HepG2 (cell line): ENCODE measurements at regions not wholly inside any gene's neighbourhood (a gene's known extent, or its start where the extent isn't known, plus 50 kb on each side); places are given as distances from the start of the nearest gene placed in this dataset.

ENCODE experiments used
- ATAC-seq: fragments of 200-7000 bp; cut with Tn5 transposase; 3 replicates; pipeline ENCODE4 v1.9.1; 2020; ENCODE audit warnings: mild to moderate bottlenecking, moderate library complexity
- BruUV-seq: library from RNA; stranded (reverse); fragments of 400-500 nt; replicated peaks from 2 replicates; lab custom pipeline; 2021; lab: Mats Ljungman, UMichigan
- CTCF ChIA-PET: fragments of 300-600 bp; formaldehyde crosslinking; extraction: SDS; loops from one replicate; lab custom pipeline; 2021; ENCODE audit warnings: low total read pairs, inconsistent platforms, low intra/inter-chr PET ratio; lab: Yijun Ruan, JAX
- POLR2A ChIA-PET: fragments of 350-600 bp; sonication (Branson Sonifier 250); formaldehyde crosslinking; loops from one replicate; lab custom pipeline; 2020; ENCODE audit warnings: antibody characterized with exemption, inconsistent platforms; lab: Yijun Ruan, JAX
- DNase-seq: peaks from one replicate; pipeline ENCODE4 v3.0.0-alpha.2; 2015; ENCODE audit warnings: low spot score
- FAIRE-seq: peaks from 3 replicates; lab custom pipeline; 2011; peaks lifted over from hg19 to GRCh38; lab: Jason Lieb, UNC
- H2AFZ ChIP-seq: one replicate; pipeline ENCODE4 v1.6.1; 2011; ENCODE audit warnings: low read length, inconsistent platforms
- H3K27ac ChIP-seq: fragments of 300-600 bp; 3 replicates; pipeline ENCODE4 v1.8.0; 2011; ENCODE audit warnings: mixed run types, mild to moderate bottlenecking, mixed read lengths, low read length, inconsistent platforms; ENCODE audit not compliant: insufficient read depth; ENCODE audit errors: extremely low read length
- H3K27me3 ChIP-seq, 2 experiments: fragments of 200-600 bp in 1 of 2; 2 replicates in 1 of 2; 3 replicates in 1 of 2; pipeline versions ENCODE4 v1.6.0 to v1.8.0; 2011; ENCODE audit warnings: low read length in 2 of 2, mild to moderate bottlenecking in 2 of 2, moderate library complexity in 2 of 2, inconsistent platforms in 1 of 2; ENCODE audit not compliant: insufficient read depth in 2 of 2, control insufficient read depth in 1 of 2
- H3K36me3 ChIP-seq, 2 experiments: fragments of 200-600 bp in 1 of 2; replicated peaks in 1 of 2; 2 replicates in 1 of 2; 3 replicates in 1 of 2; pipeline versions ENCODE4 v1.5.1 to v1.8.0; 2011; ENCODE audit warnings: low read length in 2 of 2, inconsistent platforms in 1 of 2; ENCODE audit not compliant: insufficient read depth in 2 of 2, control insufficient read depth in 1 of 2
- H3K4me1 ChIP-seq: 2 replicates; pipeline ENCODE4 v1.5.1; 2012; ENCODE audit warnings: low read length, inconsistent platforms; ENCODE audit not compliant: insufficient read depth
- H3K4me2 ChIP-seq: 2 replicates; pipeline ENCODE4 v1.6.0; 2011; ENCODE audit warnings: low read depth, low read length, inconsistent platforms
- H3K4me3 ChIP-seq, 3 experiments: fragments of 200-600 bp in 1 of 3; sonication (generic), shearing (Covaris generic) in 1 of 3; replicated peaks in 1 of 3; 2 replicates each; pipeline ENCODE4 v1.5.1; 2011 to 2016; ENCODE audit warnings: low read length in 3 of 3, inconsistent platforms in 2 of 3, low read depth in 2 of 3, mild to moderate bottlenecking in 2 of 3, control low read depth in 1 of 3, mixed read lengths in 1 of 3; ENCODE audit not compliant: insufficient read depth in 1 of 3
- H3K79me2 ChIP-seq: one replicate; pipeline ENCODE4 v1.6.1; 2011; ENCODE audit warnings: low read length, inconsistent platforms; ENCODE audit not compliant: insufficient read depth
- H3K9ac ChIP-seq: 2 replicates; pipeline ENCODE4 v1.6.0; 2011; ENCODE audit warnings: mild to moderate bottlenecking, low read depth, low read length, inconsistent platforms; ENCODE audit not compliant: insufficient read depth
- H3K9me3 ChIP-seq: 2 replicates; pipeline ENCODE4 v1.5.1; 2012; ENCODE audit warnings: mild to moderate bottlenecking, low read length
- H4K20me1 ChIP-seq: 2 replicates; pipeline ENCODE4 v1.6.0; 2011; ENCODE audit warnings: inconsistent platforms, mild to moderate bottlenecking, low read length, moderate library complexity; ENCODE audit not compliant: insufficient read depth
- CCAR2 ChIP-seq: fragments of 200-400 bp; formaldehyde crosslinking; optimal IDR thresholded peaks from 2 replicates; pipeline ENCODE3; 2018; ENCODE audit warnings: low read depth, mild to moderate bottlenecking, low read length, moderate library complexity
- CEBPG ChIP-seq: IDR thresholded peaks from 2 replicates; pipeline ENCODE4 v1.6.1; 2016
- CREB1 ChIP-seq, 2 experiments: fragments of 450-650 bp in 1 of 2; IDR thresholded peaks; 2 replicates each; pipeline ENCODE4 v1.6.1; 2016 to 2017; ENCODE audit warnings: control low read depth in 1 of 2, mild to moderate bottlenecking in 1 of 2, missing compliant biosample characterization in 1 of 2, missing genetic modification characterization in 1 of 2
- CREBL2 ChIP-seq: sonication (generic); formaldehyde crosslinking; IDR thresholded peaks from 2 replicates; pipeline ENCODE4 v1.8.1; 2023; ENCODE audit warnings: missing genetic modification reagents, mild to moderate bottlenecking, borderline replicate concordance
- FOXA3 ChIP-seq: IDR thresholded peaks from 2 replicates; pipeline ENCODE4 v1.6.1; 2016; ENCODE audit warnings: missing genetic modification reagents, missing compliant biosample characterization
- FOXM1 ChIP-seq: sonication (generic); formaldehyde crosslinking; IDR thresholded peaks from 2 replicates; pipeline ENCODE4 v1.5.0; 2020; ENCODE audit warnings: missing genetic modification reagents
- GLMP ChIP-seq: sonication (generic); formaldehyde crosslinking; IDR thresholded peaks from 2 replicates; pipeline ENCODE4 v1.9.0; 2021; ENCODE audit warnings: missing genetic modification reagents, mild to moderate bottlenecking, borderline replicate concordance
- KDM5B ChIP-seq: sonication (generic); formaldehyde crosslinking; IDR thresholded peaks from 2 replicates; pipeline ENCODE4 v1.4.0; 2020; ENCODE audit warnings: missing genetic modification reagents, mild to moderate bottlenecking, borderline replicate concordance
- MTA1 ChIP-seq: sonication (generic); formaldehyde crosslinking; IDR thresholded peaks from 2 replicates; pipeline ENCODE4 v1.4.0; 2020; ENCODE audit warnings: missing genetic modification reagents, mild to moderate bottlenecking, borderline replicate concordance
- RFX3 ChIP-seq: IDR thresholded peaks from 2 replicates; pipeline ENCODE4 v1.6.1; 2016; ENCODE audit warnings: missing biosample characterization, missing genetic modification reagents
- TBX2 ChIP-seq: sonication (generic); formaldehyde crosslinking; IDR thresholded peaks from 2 replicates; pipeline ENCODE4 v1.5.0; 2020; ENCODE audit warnings: missing genetic modification reagents, mild to moderate bottlenecking, borderline replicate concordance
- XBP1 ChIP-seq: sonication (generic); formaldehyde crosslinking; IDR thresholded peaks from 2 replicates; pipeline ENCODE4 v1.5.0; 2020; ENCODE audit warnings: missing genetic modification reagents
- YY1 ChIP-seq: IDR thresholded peaks from 2 replicates; pipeline ENCODE4 v1.6.1; 2011; ENCODE audit warnings: low read length, low read depth, moderate library complexity, mild to moderate bottlenecking; ENCODE audit not compliant: insufficient read depth, insufficient replicate concordance
- ZKSCAN8 ChIP-seq: IDR thresholded peaks from 2 replicates; pipeline ENCODE4 v1.6.1; 2016; ENCODE audit warnings: borderline replicate concordance, missing genetic modification reagents, missing compliant biosample characterization
- ZMAT5 ChIP-seq: sonication (generic); formaldehyde crosslinking; IDR thresholded peaks from 2 replicates; pipeline ENCODE4 v1.5.0; 2020; ENCODE audit warnings: mild to moderate bottlenecking, low read depth, missing genetic modification reagents, borderline replicate concordance
- ZNF562 ChIP-seq: sonication (generic); formaldehyde crosslinking; IDR thresholded peaks from 2 replicates; pipeline ENCODE4 v1.8.0; 2022; ENCODE audit warnings: missing genetic modification reagents, borderline replicate concordance
- ZNF704 ChIP-seq: sonication (generic); formaldehyde crosslinking; IDR thresholded peaks from 2 replicates; pipeline ENCODE4 v1.8.1; 2023; ENCODE audit warnings: mild to moderate bottlenecking, inconsistent platforms, moderate library complexity, missing genetic modification reagents, borderline replicate concordance
- ZSCAN9 ChIP-seq: IDR thresholded peaks from 2 replicates; pipeline ENCODE4 v1.6.1; 2016; ENCODE audit warnings: borderline replicate concordance
- ZUFSP ChIP-seq: sonication (generic); formaldehyde crosslinking; IDR thresholded peaks from 2 replicates; pipeline ENCODE4 v1.9.0; 2021; ENCODE audit warnings: missing genetic modification reagents, mild to moderate bottlenecking, borderline replicate concordance
- WGBS: methylation state at CpG from one replicate; pipeline ENCODE4 v1.1.6; 2017; ENCODE audit warnings: low lambda C conversion rate; 5-methylcytosine and 5-hydroxymethylcytosine counted together
- in situ Hi-C: cut with HindIII; loops from 2 replicates; pipeline ENCODE4 v1.10.0; 2017; ENCODE audit warnings: low pct_unique_long_range_greater_than_20kb; ENCODE audit not compliant: extremely low pct_ligation_motif_present
- intact Hi-C: fragments of 100-400 bp; cut with micrococcal nuclease; formaldehyde crosslinking; loops from one replicate; pipeline ENCODE4 v1.10.0; 2022; ENCODE audit not compliant: unreplicated experiment

- TF ChIP-seq ZUFSP (CRISPR knock-in tag) (no peak), KDM5B (no peak), ZSCAN9 (CRISPR knock-in tag) (no peak), CREBL2 (CRISPR knock-in tag) (no peak), FOXA3 (CRISPR knock-in tag) (no peak)
Observed at GRCh38 chr7:12970626-12971025, 283.2 kb downstream of the ARL4A start (continued).

GRCh38 chr7:12974451-12975166 is 287.2 kb downstream of the ARL4A start:
- Histone ChIP-seq H4K20me1 (no peaks in the 10 kb centered on the region), H3K79me2 (no peaks in the 10 kb centered on the region), H3K4me1 (peaks cover 5% of the 10 kb centered on the region; the same call in 1 of the 2 replicates), H3K9me3 (no peaks in the 10 kb centered on the region), H3K9ac (no peak overlapping the region), H3K36me3 (no peaks in the 10 kb centered on the region), H3K4me2 (no peak overlapping the region), H3K4me3 (no peak overlapping the region), H2AFZ (no peak overlapping the region), H3K27me3 (no peaks in the 10 kb centered on the region), H3K27ac (no peak overlapping the region)
- intact Hi-C loops (loop anchor here (5.0 kb wide), 1 partner anchor 32 kb away; no protein-coding TSS in a partner anchor), in situ Hi-C loops (no loop called here)
- no TSS peak for BruUV-seq
- DNase-seq (no peak), FAIRE-seq (no peak), ATAC-seq (no peak)
- 66% methylated on average over 5 of the region's 5 CpGs for WGBS
- ChIA-PET POLR2A (no interaction called here), CTCF (interaction anchor here (0.6 kb wide), 1 partner anchor 122 kb away, joined by 3 read pairs; no protein-coding TSS in a partner anchor)
- TF ChIP-seq XBP1 (no peak), FOXM1 (CRISPR knock-in tag) (no peak), FOXA3 (CRISPR knock-in tag) (no peak), ZNF562 (CRISPR knock-in tag) (no peak), CREB1 (IDR thresholded peaks at IDR 0.05) (no peak), CREB1 (CRISPR knock-in tag; IDR thresholded peaks at IDR 0.05) (no peak), CCAR2 (no peak), TBX2 (CRISPR knock-in tag) (no peak), ZNF704 (no peak), ZMAT5 (CRISPR knock-in tag) (no peak), RFX3 (no peak), ZKSCAN8 (no peak), CEBPG (CRISPR knock-in tag) (no peak), GLMP (CRISPR knock-in tag) (no peak), YY1 (no peak), MTA1 (CRISPR knock-in tag) (no peak)
